Stimulated activated CD8-positive, alpha-beta memory T cell treated with anti-CD3 and anti-CD28 coated beads, Interleukin-15, amount 100 ng/mL, for 48 hours (primary cell): ENCODE measurements at regions not wholly inside any gene's neighbourhood (a gene's known extent, or its start where the extent isn't known, plus 50 kb on each side); places are given as distances from the start of the nearest gene placed in this dataset.

Source experiments
- DNase-seq, 2 donors: peaks; one replicate each; pipeline ENCODE4 v3.0.0-alpha.2; 2020; ENCODE audit warnings: low read depth in 2 of 2

GRCh38 chr9:106600955-106601560 lies 261.9 kb upstream of the ZNF462 start:
- DNase-seq = no peak

GRCh38 chr9:106602344-106602743 lies 260.6 kb upstream of the ZNF462 start:
- no peak for DNase-seq

- DNase-seq = no peak
Measured at GRCh38 chr9:106613250-106613737, 249.7 kb upstream of the ZNF462 start.

GRCh38 chr9:106615118-106615889 lies 247.7 kb upstream of the ZNF462 start:
- no peak for DNase-seq

- no peak for DNase-seq
Measured at GRCh38 chr9:106616026-106616425, 246.9 kb upstream of the ZNF462 start.

GRCh38 chr9:106616851-106617345 lies 246.1 kb upstream of the ZNF462 start:
- DNase-seq = no peak

- no peak for DNase-seq
Measured at GRCh38 chr9:106619211-106619610, 243.8 kb upstream of the ZNF462 start.

- DNase-seq = no peak
Measured at GRCh38 chr9:106620081-106620480, 242.9 kb upstream of the ZNF462 start.

- DNase-seq = no peak
Measured at GRCh38 chr9:106620866-106621265, 242.1 kb upstream of the ZNF462 start.

GRCh38 chr9:106621313-106622163 lies 241.4 kb upstream of the ZNF462 start:
- no peak for DNase-seq

GRCh38 chr9:106622164-106622487 lies 240.8 kb upstream of the ZNF462 start:
- no peak for DNase-seq

- DNase-seq = no peak
Measured at GRCh38 chr9:106623558-106623957, 239.4 kb upstream of the ZNF462 start.

GRCh38 chr9:106625259-106625789 lies 237.6 kb upstream of the ZNF462 start:
- no peak for DNase-seq

GRCh38 chr9:106626936-106627335 lies 236.0 kb upstream of the ZNF462 start:
- DNase-seq = no peak

- DNase-seq = no peak
Measured at GRCh38 chr9:106632621-106633020, 230.3 kb upstream of the ZNF462 start.

GRCh38 chr9:106634183-106634582 lies 228.8 kb upstream of the ZNF462 start:
- no peak for DNase-seq

- DNase-seq = no peak
Measured at GRCh38 chr9:106634641-106635040, 228.3 kb upstream of the ZNF462 start.

GRCh38 chr9:106637486-106637885 lies 225.5 kb upstream of the ZNF462 start:
- no peak for DNase-seq

GRCh38 chr9:106639873-106640568 lies 222.9 kb upstream of the ZNF462 start:
- DNase-seq = no peak

GRCh38 chr9:106643211-106643930 lies 219.6 kb upstream of the ZNF462 start:
- DNase-seq = no peak

GRCh38 chr9:106644661-106645060 lies 218.3 kb upstream of the ZNF462 start:
- DNase-seq = no peak
